H1 (cell line): ENCODE measurements at regions not wholly inside any gene's neighbourhood (a gene's known extent, or its start where the extent isn't known, plus 50 kb on each side); places are given as distances from the start of the nearest gene placed in this dataset.

Experiments
- CTCF ChIP-seq, 3 experiments: IDR thresholded peaks; 1 replicate in 2 of 3; 2 replicates in 1 of 3; pipeline versions ENCODE4 v1.5.1 to v1.6.1; 2011; ENCODE audit warnings: low read length in 3 of 3, mild to moderate bottlenecking in 3 of 3, inconsistent platforms in 2 of 3, low read depth in 1 of 3, moderate library complexity in 1 of 3; ENCODE audit not compliant: insufficient read depth in 1 of 3; ENCODE audit errors: control extremely low read depth in 1 of 3
- HDAC6 ChIP-seq: IDR thresholded peaks from one replicate; pipeline ENCODE4 v1.7.1; 2012; ENCODE audit warnings: low read depth, mild to moderate bottlenecking, inconsistent platforms, low read length, moderate library complexity
- POLR2A ChIP-seq, 2 experiments: IDR thresholded peaks; 1 replicate in 1 of 2; 2 replicates in 1 of 2; pipeline ENCODE4 v1.6.1; 2011; ENCODE audit warnings: low read depth in 2 of 2, low read length in 2 of 2, mild to moderate bottlenecking in 2 of 2; ENCODE audit errors: control extremely low read depth in 1 of 2
- POLR2AphosphoS5 ChIP-seq: IDR thresholded peaks from 2 replicates; pipeline ENCODE4 v1.6.1; 2011; ENCODE audit warnings: low read depth, low read length
- RFX5 ChIP-seq: IDR thresholded peaks from 2 replicates; pipeline ENCODE4 v1.6.1; 2011; ENCODE audit warnings: low read depth, low read length, improper control_type of control experiment, borderline replicate concordance
- USF2 ChIP-seq: IDR thresholded peaks from 2 replicates; pipeline ENCODE4 v1.6.1; 2011; ENCODE audit warnings: low read length, improper control_type of control experiment
- YY1 ChIP-seq: IDR thresholded peaks from 2 replicates; pipeline ENCODE4 v1.6.1; 2011; ENCODE audit warnings: low read depth, mild to moderate bottlenecking, low read length

GRCh38 chr7:1296356-1296981 is 63.8 kb downstream of the UNCX start:
- TF ChIP-seq CTCF (IDR thresholded peaks at IDR 0.05; ENCODE audit: control extremely low read depth in 1 of 3, insufficient read depth in 1 of 3, low read depth in 1 of 3, low read length in 3 of 3): no peak
- TF ChIP-seq USF2: no peak
- TF ChIP-seq POLR2AphosphoS5: no peak
- TF ChIP-seq RFX5: no peak
- TF ChIP-seq HDAC6: no peak
- no peak for TF ChIP-seq POLR2A (IDR thresholded peaks at IDR 0.05; ENCODE audit: control extremely low read depth in 1 of 2, low read depth in 2 of 2, low read length in 2 of 2)
- no peak for TF ChIP-seq YY1
